ENCODE measurements at regions not wholly inside any gene's neighbourhood (a gene's known extent, or its start where the extent isn't known, plus 50 kb on each side); places are given as distances from the start of the nearest gene placed in this dataset.

DNA sequence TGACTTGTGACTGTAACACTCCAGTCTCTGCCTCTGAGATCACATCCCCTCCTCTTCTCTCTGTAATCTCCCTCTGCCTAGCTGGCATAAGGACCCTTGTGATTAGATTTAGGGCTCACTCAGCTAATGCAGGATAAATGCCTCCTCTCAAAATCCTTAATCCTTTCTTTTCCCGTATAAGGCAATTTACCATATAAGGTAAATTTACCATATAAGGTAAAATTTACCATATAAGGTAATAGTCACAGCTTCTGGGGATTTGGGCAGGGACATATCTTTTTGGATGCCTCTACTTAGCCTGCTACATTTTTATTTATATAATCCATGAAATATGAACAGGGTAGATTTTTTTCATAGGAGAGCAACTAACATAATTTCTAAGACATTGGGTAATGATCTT, 318.0 kb upstream of the PUM3 start:
- no peak for DNase-seq (ENCODE audit: low read depth)

DNA sequence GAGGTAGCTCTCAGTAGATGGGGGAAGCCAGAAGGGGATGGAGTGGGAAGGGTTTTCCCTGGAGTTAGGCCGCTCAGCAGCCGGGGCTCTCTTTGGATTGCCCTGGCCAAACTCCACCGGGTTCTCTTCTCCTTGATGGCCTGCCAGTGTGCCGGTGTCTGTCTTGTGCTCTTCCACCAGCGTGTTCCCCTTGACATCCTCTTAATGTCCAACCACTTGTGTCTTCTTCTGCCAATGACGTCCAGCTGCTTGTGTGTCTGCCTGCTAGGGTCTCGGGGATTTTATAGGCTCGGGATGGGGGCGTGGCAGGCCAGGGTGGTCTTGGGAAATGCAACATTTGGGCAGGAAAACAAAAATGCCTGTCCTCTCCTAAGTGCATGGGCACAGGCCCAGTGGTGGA, 313.1 kb upstream of the PUM3 start:
- DNase-seq (ENCODE audit: low read depth), result no peak

DNA sequence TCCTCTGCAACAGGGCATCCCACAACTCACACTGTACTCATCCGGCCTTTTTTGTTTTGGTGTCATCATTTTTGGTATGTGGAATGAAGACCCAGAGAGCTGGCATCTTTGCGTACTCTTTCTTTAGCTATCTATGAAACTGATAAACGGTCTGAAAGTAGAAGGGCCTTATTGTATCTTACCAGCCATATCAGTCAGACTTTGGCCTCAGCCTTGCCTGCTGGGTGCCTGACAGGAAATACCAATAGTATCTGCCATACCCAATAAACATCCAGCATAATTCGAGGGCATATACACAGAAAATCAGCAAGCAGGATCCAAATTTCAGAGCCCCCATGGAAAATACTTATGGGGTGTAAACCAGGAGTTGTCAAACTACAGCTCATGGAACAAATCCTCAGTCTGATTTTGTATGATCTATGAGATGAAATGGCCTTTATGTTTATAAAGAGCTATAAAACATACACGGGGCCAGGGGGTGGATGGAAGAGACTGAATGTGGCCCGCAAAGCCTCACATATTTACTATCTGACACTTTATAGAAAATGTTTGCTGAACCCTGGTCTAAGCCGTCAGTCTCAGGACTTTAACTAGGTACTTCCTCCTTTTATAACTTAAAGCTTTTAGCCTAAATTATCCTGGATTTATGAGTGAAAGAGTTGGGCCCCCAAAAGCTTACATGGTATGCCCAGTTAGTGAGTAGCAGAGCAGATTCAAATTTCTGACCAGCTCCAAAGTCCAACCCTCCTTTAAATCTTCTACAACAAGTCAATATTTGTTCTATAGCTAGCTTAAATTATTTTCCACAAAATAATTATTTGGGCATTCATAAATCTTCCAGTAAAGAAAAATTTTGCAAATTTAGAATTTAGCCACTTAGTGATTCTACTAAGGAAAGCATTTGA, 308.0 kb upstream of the PUM3 start:
- no peak for DNase-seq (ENCODE audit: low read depth)

DNA sequence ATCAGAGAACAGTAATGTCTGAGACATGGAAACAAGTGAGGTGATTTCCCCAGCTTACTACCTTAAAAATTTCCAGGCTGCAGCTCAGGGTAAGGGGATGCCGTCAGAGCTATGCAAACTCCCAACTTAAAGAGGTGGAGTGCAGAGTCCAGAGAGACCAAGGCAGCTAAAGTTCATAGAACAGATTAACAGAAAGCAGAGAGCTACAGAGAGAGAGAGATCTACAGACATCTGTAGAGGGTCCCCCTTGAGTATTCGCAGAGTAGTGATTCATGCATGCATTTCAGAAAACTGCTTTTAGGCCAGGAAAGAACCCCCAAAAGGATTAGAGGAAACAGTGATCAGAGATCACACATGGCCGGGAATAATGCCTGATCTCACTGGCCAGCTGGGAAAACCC, 306.2 kb upstream of the PUM3 start:
- DNase-seq (ENCODE audit: low read depth), result peak; percentile 14

DNA sequence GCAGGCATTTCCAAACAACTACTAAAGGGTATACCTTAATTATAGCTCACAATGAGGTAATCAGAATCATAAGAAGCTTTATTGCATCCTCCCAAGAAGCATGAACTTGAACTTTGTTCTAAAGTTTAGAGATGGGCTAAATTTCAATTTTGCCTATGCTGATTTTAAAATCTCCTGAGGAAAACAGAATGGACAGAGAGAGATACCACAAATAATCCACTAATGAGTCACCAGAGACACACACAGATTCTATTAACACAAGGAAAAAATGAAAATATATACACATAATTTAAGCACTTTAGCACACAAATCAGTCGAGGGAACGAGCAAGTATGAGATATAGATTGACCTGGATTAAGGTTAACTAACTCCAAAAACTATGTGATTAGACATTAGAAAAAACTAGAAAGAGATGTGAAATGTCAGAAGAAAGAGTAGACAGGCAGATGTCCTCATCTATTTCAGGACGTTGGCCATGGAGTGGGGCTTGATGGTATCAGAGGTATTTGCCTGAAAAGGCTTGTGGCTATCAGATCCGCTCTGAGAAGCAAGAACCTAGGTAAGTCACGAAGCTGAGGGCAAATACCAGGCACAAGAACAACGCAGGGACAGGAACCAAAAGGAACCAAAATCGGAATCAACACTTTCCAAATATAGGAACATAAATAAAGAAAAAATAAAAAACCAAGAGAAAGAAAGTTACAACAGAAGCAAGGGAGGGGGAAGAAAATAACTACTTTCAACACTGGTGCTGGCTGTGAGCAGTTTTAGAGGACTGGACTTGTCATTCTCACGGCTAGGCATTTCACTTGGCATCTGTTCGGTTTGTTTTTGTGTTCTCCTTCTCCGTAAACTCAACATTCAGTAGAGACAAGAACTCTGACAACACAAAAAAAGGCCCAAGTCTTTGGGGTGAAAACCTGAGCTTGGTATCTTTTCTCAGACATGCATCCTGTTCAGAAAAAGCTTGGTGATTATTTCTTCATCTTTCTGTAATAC, 294.6 kb upstream of the PUM3 start:
- DNase-seq (ENCODE audit: low read depth), result peak; percentile 52

DNA sequence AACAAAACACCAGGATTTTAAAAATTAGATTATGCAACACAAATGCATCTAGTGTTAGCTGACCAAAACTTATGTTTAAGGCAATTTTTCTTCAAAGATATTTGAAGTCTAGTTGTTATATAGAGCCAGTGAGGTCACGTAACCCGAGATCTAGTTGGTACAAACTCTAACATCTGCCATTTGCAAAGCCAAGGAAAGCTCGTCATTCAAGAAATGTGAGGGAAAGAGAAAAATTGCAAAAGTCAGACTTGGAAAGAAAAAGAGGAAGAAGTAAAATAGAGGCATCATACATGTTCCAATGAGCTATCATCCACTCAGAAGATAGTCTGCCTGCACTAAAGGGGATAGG, 293.4 kb upstream of the PUM3 start:
- peak; percentile 54 for DNase-seq (ENCODE audit: low read depth)

DNA sequence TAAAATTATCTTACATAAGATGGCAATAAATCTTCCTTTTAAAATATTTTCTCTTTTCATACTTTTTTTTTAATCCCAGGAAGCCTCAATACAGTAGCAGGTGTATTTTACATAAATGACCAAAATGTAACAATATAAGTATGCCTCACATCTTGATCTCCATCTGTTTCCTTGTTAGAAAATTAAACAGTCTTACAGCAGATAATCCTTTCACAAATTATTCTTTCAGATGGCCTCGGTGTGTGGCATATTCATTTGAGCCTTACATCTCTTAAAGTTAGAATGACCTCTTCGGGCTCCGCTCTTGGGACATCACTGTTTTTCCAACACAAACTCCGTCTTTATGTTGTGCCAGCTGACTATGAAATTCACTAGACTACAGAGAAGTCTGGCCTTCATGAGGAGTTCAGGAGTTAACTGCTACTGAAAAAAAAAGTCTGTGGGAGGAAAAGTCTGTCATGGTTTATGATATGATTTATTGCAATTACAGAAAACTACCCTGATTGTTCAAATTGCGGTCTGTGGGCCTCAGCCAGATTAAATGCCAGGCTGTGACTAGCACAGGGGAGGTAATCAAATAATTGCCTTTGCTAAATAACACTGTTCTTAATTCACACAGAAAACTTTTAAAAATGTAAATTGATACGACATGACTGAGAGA, 292.9 kb upstream of the PUM3 start:
- peak; percentile 45 for DNase-seq (ENCODE audit: low read depth)

DNA sequence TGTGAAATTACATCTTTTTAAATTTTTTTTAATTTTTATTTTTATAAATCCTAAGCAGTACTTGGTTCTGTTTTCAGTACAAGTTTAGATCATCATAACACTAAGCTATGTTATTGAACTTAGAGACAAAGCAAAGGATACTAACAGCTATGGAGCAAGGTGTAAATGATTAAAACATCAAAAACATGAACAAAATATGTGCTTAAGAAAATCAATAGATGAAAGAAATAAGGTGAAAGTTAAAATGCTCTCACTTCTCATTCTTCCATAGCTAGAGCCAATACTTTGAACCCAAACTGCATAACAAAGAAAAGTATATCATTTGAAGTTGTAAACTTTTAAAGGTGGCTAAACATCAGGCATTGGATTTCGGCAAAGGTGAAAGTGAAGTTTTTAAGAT, 292.3 kb upstream of the PUM3 start:
- no peak for DNase-seq (ENCODE audit: low read depth)

DNA sequence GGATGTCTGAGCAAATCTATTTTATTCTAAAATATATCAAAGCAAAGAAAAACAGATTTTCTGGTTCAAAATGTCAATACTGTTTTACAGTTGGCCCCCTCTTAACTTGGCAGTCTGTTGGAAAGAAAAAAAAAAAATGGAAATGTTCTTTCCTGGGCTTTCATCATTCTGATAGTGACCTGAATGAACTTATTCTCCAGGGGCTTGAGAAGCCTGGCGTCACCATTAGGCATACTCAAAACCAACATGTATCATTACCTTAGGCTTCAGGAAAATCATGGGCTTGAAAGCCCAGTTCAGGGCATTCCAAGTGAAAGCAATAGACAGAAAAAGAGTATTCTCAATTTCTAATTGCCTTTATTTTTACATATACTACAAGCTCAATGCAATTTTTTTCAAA, 283.7 kb upstream of the PUM3 start:
- no peak for DNase-seq (ENCODE audit: low read depth)

DNA sequence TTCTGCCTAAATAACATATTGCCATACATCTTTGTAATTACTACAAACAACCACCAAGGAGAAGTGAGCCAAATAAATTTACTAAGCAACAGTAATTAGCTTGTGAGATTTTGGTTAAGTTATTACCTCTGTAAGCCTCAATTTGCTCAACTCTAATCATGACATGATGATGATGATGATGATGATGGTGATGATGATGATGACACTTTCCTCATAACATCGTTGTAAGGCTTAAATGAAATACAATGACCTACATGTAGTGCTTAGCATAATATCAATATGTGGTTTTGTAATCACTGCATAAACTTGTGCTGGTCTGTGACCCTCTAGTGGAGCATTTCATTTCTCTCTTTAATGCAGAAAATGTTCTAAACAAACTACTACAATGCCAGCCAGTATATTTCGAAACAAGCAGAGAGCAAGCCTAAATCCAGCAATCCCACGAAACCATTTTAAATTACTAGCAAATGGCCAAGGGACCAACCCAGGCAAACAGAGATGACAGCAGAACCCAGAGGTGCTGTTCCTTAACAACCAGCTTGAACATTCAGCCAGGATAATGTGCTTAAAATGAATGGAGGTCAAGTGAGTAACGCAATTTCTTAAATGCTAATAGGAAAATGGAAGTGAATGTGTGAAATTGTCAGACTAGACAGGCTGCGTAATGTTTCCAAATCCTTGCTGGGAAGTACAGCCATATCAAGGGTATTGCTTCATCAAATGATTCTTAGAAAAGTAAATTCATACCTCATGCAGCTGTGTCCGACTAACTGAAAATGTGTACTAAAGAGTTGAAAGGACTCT, 281.9 kb upstream of the PUM3 start:
- peak; percentile 12 for DNase-seq (ENCODE audit: low read depth)

DNA sequence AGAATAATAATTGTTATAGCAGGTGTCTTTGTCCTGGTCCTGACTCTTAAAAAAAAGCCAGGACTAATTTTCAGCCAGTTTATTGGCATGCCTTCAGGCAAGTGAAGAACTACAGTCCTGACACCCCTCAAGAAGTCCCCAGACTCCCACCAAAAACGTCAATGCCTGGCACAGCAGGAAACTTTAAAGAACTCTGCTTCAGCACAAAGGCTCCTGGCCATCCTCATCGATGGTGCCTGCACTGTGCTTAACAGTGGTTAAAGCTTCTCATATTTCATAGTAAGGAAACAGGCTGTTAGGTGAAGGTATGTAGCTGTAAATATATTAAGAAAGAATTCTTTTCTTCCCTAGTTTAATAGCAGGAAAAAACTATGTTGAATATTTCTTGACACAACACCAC, 280.1 kb upstream of the PUM3 start:
- no peak for DNase-seq (ENCODE audit: low read depth)

DNA sequence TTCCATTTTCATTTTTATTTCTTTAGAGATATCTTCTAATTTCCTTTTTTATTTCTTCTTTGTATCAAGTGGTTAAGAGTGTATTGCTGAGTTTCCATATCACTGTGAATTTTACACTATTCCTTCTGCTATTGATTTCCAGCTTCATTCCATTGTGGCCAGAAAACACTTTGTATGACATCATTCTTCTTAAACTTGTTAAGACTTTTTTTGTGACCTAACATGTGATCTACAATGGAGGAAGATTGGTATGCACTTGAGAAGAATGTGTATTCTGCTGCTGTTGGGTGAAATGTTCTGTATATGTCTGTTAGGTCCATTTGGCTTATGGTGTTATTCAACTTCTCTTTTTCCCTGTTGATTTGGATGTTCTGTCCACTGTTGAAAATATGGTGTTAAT, 274.2 kb upstream of the PUM3 start:
- no peak for DNase-seq (ENCODE audit: low read depth)

DNA sequence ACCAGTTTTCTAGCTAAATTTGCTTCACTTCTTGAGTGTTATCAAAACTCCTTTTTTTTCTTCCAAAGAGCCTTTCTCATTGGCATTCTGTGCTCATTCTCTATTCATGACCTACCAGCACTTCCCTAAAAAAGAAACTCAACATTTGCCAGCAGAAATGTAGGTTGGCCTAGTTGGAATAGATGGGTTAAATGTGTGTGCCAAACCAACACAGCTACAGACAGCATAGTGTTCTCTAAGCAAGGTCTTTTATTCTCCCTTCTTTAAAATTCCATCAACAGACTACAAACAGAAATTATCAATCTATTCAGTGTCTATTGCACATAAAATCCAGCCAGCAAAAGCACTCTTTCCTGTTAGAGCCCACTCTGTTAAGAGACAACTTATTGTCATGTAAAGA, 255.8 kb upstream of the PUM3 start:
- no peak for DNase-seq (ENCODE audit: low read depth)

DNA sequence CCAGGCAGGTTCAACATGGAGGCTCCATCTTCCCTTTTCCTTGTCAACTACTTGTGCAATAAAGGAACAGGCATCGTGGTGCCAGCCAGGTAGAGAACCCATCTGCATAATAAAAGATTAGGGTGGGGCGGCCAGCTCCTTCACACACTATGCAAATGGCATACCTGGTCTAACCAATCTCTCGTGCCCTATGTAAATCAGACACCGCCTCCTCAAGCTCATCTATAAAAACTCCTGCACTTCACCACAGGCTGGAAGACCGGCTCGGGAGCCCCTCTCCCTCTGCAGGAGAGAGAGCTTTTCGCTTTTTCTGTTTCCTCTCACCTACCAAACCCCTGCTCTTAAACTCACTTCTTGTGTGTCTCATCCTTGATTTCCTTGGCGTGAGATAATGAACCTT, 244.3 kb upstream of the PUM3 start:
- DNase-seq (ENCODE audit: low read depth), result no peak

DNA sequence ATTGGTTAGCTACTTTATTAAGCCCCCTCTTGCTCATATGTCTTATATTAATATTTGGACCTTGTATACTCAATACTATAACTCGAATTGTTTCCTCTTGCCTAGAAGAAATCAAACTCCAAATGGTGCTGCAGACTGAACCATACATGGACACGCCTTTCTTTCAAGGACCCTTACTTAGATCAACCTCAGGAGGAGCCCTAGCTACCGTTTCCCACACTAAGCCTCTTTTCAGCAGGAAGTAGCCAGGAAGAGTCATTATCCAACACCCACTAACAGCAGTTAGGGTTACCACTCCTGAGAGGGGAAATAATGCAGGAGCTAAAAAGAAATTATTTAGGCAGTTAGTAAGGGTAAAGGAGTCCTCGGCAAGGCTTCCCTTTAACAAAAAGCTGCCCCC, 243.8 kb upstream of the PUM3 start:
- no peak for DNase-seq (ENCODE audit: low read depth)

DNA sequence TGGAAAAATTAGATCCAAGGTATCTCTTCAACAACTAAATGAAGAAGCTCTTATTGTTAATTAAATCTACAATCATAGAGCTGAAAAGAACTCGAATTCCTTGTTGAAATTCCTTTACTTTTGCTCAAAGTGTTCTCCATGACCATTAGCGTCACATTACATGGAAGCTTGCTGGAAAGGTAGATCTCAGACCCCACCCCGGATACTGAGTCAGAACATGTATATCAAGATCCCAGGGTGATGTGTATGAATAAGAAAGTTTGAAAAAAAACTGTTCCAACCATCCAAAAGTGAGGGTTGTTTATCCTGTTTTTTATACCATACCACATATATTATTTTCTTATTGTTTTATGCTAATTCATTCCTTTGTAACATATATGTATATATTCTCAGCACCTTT, 237.1 kb upstream of the PUM3 start:
- no peak for DNase-seq (ENCODE audit: low read depth)

DNA sequence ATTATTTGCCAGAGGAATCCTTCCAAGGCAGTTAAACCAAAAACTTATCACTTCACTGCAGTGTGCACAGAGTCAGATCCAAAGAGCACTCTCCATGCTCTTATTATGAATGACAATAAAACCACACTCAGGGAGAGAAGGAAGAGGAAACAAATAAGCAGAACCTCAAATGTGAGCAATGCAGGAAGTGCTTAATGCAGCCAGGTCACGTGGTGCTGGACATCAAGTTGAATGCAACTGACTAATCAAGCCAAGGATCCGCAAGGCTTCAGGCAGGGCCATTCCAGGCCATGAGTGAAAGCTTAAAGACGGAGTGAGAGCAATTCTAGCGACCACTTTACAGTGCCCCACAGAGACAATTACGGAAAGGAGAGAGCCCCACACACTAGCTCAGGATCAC, 230.4 kb upstream of the PUM3 start:
- peak; percentile 3 for DNase-seq (ENCODE audit: low read depth)

DNA sequence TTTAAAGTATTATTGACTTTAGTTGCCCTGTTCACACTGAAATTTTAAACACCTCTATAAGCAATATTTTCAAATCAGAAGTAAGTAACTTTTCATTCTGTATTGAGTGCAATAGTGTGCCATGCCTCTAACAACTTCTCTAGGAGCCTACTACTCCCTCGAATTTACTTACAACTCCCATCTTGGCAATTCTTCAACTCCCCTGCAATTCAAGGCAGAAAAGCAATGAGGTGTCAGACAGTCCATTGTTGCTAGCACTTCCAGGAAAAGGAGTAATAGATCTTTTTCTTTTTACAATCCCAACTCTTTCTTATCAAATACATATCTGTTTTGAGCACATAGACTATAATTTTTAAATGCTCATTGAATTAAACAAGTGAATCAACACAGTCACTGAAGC, 222.7 kb upstream of the PUM3 start:
- DNase-seq (ENCODE audit: low read depth), result no peak

DNA sequence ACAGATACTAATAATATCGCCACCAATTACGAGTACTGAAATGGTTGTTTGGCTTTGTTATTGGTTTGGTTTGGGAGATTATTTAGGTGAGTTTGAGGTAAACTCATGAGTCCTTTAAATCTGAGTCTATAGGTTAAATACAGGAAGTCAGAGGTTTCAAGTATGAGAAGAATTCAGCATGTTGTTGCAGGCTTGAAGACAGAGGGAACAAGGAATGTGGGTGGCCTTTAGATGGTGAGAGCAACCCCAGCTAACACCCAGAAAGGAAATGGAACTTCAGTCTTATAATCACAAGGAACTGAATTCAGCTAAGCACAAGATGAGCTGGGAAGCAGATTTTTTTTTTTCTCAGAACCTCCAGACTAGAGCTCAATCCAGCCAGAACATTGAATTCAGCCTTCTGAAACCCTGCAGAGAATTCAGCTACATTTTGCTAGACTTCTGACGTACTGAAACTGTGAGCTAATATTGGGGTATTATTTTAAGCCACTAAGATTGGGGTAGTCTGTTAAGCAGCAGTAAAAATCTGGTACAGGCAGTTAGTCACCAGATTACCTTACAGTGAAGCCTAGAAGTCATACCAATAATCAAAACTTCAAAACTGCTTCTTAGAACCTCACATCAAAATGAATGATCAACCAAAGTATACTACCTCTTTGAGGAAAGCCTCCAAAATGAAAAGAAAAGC, 216.0 kb upstream of the PUM3 start:
- no peak for DNase-seq (ENCODE audit: low read depth)

DNA sequence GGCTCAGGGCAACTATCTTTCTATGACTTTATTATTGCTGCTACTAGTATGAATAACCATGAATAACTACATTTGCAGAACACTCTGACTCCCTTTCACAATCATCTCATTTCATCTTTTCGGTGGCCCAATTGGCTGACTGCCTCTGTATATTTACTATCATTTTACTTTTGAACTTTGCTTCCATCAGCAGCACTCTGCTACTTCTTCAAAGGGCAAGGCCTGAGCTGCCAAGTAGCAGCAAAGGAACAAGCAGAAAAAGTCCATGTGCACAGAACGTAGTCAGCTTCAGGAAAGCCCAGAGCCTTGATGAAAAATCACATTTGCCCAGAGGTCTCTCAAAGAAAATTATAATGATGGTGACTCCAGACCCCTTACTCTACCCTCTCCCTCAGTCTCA, 214.5 kb upstream of the PUM3 start:
- DNase-seq (ENCODE audit: low read depth), result no peak
